OCI-LY3 (cell line): ENCODE measurements at regions not wholly inside any gene's neighbourhood (a gene's known extent, or its start where the extent isn't known, plus 50 kb on each side); places are given as distances from the start of the nearest gene placed in this dataset.

ENCODE experiments used
- CTCF ChIP-seq: fragments of 200-600, 300-600 bp; sonication (generic); IDR thresholded peaks from 2 replicates; pipeline ENCODE4 v1.5.1; 2014; ENCODE audit warnings: antibody characterized with exemption, low read length, low read depth
- EZH2phosphoT487 ChIP-seq: fragments of 200-600 bp; shearing (Covaris generic); IDR thresholded peaks from 2 replicates; pipeline ENCODE4 v1.6.1; 2018; ENCODE audit warnings: antibody characterized with exemption, mixed run types, low read depth

DNA sequence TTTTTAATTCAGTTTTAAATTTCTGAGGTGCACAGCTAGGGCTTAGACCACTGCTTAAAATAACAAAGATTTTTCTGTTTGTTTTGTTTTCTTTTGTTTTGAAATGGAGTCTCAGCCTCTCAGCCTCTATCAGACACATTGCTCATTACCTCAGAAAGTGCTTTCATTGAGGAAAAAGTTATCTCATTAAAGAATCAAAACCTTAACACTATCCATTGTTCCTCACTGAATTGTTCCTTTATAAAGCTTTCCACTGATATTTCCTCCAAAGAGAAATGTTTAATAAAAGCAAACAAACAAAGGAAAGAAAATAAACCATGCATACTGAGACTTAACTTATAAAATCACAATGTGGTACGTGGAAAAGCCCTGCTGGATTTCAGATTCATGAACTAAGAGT is 63.8 kb downstream of the SIPA1L2 start:
- TF ChIP-seq CTCF (no peak), EZH2phosphoT487 (no peak)
